HEK293 (cell line): ENCODE measurements at regions not wholly inside any gene's neighbourhood (a gene's known extent, or its start where the extent isn't known, plus 50 kb on each side); places are given as distances from the start of the nearest gene placed in this dataset.

ENCODE experiments used
- BCL11A ChIP-seq: fragments of 450-650 bp; formaldehyde crosslinking; IDR thresholded peaks from 2 replicates; pipeline ENCODE4 v1.5.1; 2016; ENCODE audit warnings: low read depth, missing biosample characterization, missing genetic modification characterization
- BCL11B ChIP-seq: fragments of 450-650 bp; formaldehyde crosslinking; IDR thresholded peaks from 2 replicates; pipeline ENCODE4 v1.5.1; 2016; ENCODE audit warnings: low read depth, missing biosample characterization, missing genetic modification characterization
- EGR2 ChIP-seq: fragments of 450-650 bp; formaldehyde crosslinking; IDR thresholded peaks from 2 replicates; pipeline ENCODE4 v1.5.1; 2016; ENCODE audit warnings: low read depth, missing biosample characterization, missing genetic modification characterization
- GLI2 ChIP-seq: fragments of 450-650 bp; formaldehyde crosslinking; IDR thresholded peaks from 2 replicates; pipeline ENCODE4; 2017; ENCODE audit warnings: missing biosample characterization, missing genetic modification characterization, low read depth, borderline replicate concordance
- GLI4 ChIP-seq: fragments of 450-650 bp; formaldehyde crosslinking; IDR thresholded peaks from 2 replicates; pipeline ENCODE4 v1.5.1; 2016; ENCODE audit warnings: missing biosample characterization, missing genetic modification characterization
- GLIS2 ChIP-seq: fragments of 450-650 bp; formaldehyde crosslinking; IDR thresholded peaks from 2 replicates; pipeline ENCODE4 v1.5.1; 2016; ENCODE audit warnings: missing biosample characterization, missing genetic modification characterization
- KLF8 ChIP-seq: fragments of 450-650 bp; formaldehyde crosslinking; IDR thresholded peaks from 2 replicates; pipeline ENCODE4 v1.5.1; 2016; ENCODE audit warnings: missing biosample characterization, missing genetic modification characterization
- MEIS1 ChIP-seq: sonication (generic); formaldehyde crosslinking; IDR thresholded peaks from 2 replicates; pipeline ENCODE4 v1.8.1; 2022; ENCODE audit warnings: missing genetic modification reagents, mild to moderate bottlenecking, borderline replicate concordance
- MYNN ChIP-seq: fragments of 450-650 bp; formaldehyde crosslinking; IDR thresholded peaks from 2 replicates; pipeline ENCODE4 v1.5.1; 2016; ENCODE audit warnings: missing biosample characterization, missing genetic modification characterization, borderline replicate concordance
- PATZ1 ChIP-seq: fragments of 450-650 bp; formaldehyde crosslinking; IDR thresholded peaks from 2 replicates; pipeline ENCODE4 v1.5.1; 2016; ENCODE audit warnings: missing biosample characterization, missing genetic modification characterization
- PRDM2 ChIP-seq: fragments of 450-650 bp; formaldehyde crosslinking; IDR thresholded peaks from 2 replicates; pipeline ENCODE4 v1.5.1; 2016; ENCODE audit warnings: missing biosample characterization, missing genetic modification characterization, borderline replicate concordance
- TCF7L2 ChIP-seq: IDR thresholded peaks from 2 replicates; pipeline ENCODE4 v1.6.1; 2011; ENCODE audit warnings: low read depth, mild to moderate bottlenecking, inconsistent platforms, low read length, moderate library complexity, borderline replicate concordance
- YY1 ChIP-seq: fragments of 450-650 bp; formaldehyde crosslinking; IDR thresholded peaks from 2 replicates; pipeline ENCODE4 v1.5.1; 2018; ENCODE audit warnings: missing biosample characterization, missing genetic modification characterization
- ZBTB8A ChIP-seq: fragments of 450-650 bp; formaldehyde crosslinking; IDR thresholded peaks from 2 replicates; pipeline ENCODE4 v1.5.1; 2016; ENCODE audit warnings: missing biosample characterization, missing genetic modification characterization
- ZFP41 ChIP-seq: fragments of 450-650 bp; formaldehyde crosslinking; IDR thresholded peaks from 2 replicates; pipeline ENCODE4 v1.5.1; 2016; ENCODE audit warnings: missing biosample characterization, missing genetic modification characterization, borderline replicate concordance
- ZIC2 ChIP-seq: fragments of 450-650 bp; formaldehyde crosslinking; IDR thresholded peaks from 2 replicates; pipeline ENCODE4 v1.5.1; 2016; ENCODE audit warnings: missing biosample characterization, missing genetic modification characterization
- ZNF132 ChIP-seq: fragments of 450-650 bp; formaldehyde crosslinking; IDR thresholded peaks from 2 replicates; pipeline ENCODE4 v1.5.1; 2017; ENCODE audit warnings: missing biosample characterization, missing genetic modification characterization, borderline replicate concordance
- ZNF2 ChIP-seq: fragments of 450-650 bp; formaldehyde crosslinking; IDR thresholded peaks from 2 replicates; pipeline ENCODE4 v1.5.1; 2016; ENCODE audit warnings: missing biosample characterization, missing genetic modification characterization
- ZNF292 ChIP-seq: fragments of 450-650 bp; formaldehyde crosslinking; IDR thresholded peaks from 2 replicates; pipeline ENCODE4 v1.5.1; 2016; ENCODE audit warnings: low read depth, missing biosample characterization, missing genetic modification characterization, borderline replicate concordance
- ZNF302 ChIP-seq: fragments of 450-650 bp; formaldehyde crosslinking; IDR thresholded peaks from 2 replicates; pipeline ENCODE4 v1.5.1; 2016; ENCODE audit warnings: missing biosample characterization, missing genetic modification characterization, low read depth
- ZNF37A ChIP-seq: fragments of 450-650 bp; IDR thresholded peaks from 2 replicates; pipeline ENCODE4 v1.5.1; 2018; ENCODE audit warnings: missing biosample characterization, missing genetic modification characterization
- ZNF501 ChIP-seq: fragments of 450-650 bp; formaldehyde crosslinking; IDR thresholded peaks from 2 replicates; pipeline ENCODE4 v1.5.1; 2016; ENCODE audit warnings: missing biosample characterization, missing genetic modification characterization
- ZNF510 ChIP-seq: fragments of 450-650 bp; formaldehyde crosslinking; IDR thresholded peaks from 2 replicates; pipeline ENCODE4 v1.5.1; 2018; ENCODE audit warnings: mild to moderate bottlenecking, missing genetic modification characterization, missing biosample characterization; ENCODE audit not compliant: insufficient replicate concordance
- ZNF529 ChIP-seq: fragments of 450-650 bp; formaldehyde crosslinking; IDR thresholded peaks from 2 replicates; pipeline ENCODE4 v1.5.1; 2017; ENCODE audit warnings: missing genetic modification characterization, missing biosample characterization; ENCODE audit not compliant: insufficient replicate concordance
- ZNF660 ChIP-seq: fragments of 450-650 bp; IDR thresholded peaks from 2 replicates; pipeline ENCODE4 v1.5.1; 2018; ENCODE audit warnings: missing biosample characterization, mild to moderate bottlenecking, missing genetic modification characterization
- ZNF670 ChIP-seq: fragments of 450-650 bp; formaldehyde crosslinking; IDR thresholded peaks from 2 replicates; pipeline ENCODE4 v1.5.1; 2016; ENCODE audit warnings: missing biosample characterization, missing genetic modification characterization, low read depth
- TF ChIP-seq, protein P1 (sequence below): fragments of 450-650 bp; formaldehyde crosslinking; IDR thresholded peaks from 2 replicates; pipeline ENCODE4 v1.5.1; 2016; ENCODE audit warnings: missing biosample characterization, missing genetic modification characterization
- TF ChIP-seq, protein P2 (sequence below): fragments of 450-650 bp; formaldehyde crosslinking; conservative IDR thresholded peaks from 2 replicates; pipeline ENCODE4 v1.5.1; 2016; ENCODE audit warnings: low read depth, missing biosample characterization, missing genetic modification characterization

GRCh38 chr6:28657769-28658465, 132.2 kb downstream of the GPX5 start (continued):
- TF ChIP-seq, protein P1, sequence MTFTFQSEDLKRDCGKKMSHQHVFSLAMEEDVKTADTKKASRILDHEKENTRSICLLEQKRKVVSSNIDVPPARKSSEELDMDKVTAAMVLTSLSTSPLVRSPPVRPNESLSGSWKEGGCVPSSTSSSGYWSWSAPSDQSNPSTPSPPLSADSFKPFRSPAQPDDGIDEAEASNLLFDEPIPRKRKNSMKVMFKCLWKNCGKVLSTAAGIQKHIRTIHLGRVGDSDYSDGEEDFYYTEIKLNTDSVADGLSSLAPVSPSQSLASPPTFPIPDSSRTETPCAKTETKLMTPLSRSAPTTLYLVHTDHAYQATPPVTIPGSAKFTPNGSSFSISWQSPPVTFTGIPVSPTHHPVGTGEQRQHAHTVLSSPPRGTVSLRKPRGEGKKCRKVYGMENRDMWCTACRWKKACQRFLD = no peak
- peak; percentile 83 for TF ChIP-seq ZNF2
- TF ChIP-seq ZFP41 (tag by site-specific recombination) = no peak
- 0 out of 2 replicates have a peak, but pooled peaks have one; percentile 30 for TF ChIP-seq KLF8
- TF ChIP-seq ZNF292 (tag by site-specific recombination) = no peak
- TF ChIP-seq BCL11B (tag by site-specific recombination) = no peak
- TF ChIP-seq ZNF132 (tag by site-specific recombination) = no peak
- no peak for TF ChIP-seq GLI4
- TF ChIP-seq ZNF529 (tag by site-specific recombination) = no peak
- TF ChIP-seq GLI2 = no peak
- TF ChIP-seq ZNF302 = no peak
- no peak for TF ChIP-seq TCF7L2
- no peak for TF ChIP-seq MYNN (tag by site-specific recombination)
- TF ChIP-seq YY1 = peak; percentile 13
- no peak for TF ChIP-seq ZNF670 (tag by site-specific recombination)
- TF ChIP-seq, protein P2, sequence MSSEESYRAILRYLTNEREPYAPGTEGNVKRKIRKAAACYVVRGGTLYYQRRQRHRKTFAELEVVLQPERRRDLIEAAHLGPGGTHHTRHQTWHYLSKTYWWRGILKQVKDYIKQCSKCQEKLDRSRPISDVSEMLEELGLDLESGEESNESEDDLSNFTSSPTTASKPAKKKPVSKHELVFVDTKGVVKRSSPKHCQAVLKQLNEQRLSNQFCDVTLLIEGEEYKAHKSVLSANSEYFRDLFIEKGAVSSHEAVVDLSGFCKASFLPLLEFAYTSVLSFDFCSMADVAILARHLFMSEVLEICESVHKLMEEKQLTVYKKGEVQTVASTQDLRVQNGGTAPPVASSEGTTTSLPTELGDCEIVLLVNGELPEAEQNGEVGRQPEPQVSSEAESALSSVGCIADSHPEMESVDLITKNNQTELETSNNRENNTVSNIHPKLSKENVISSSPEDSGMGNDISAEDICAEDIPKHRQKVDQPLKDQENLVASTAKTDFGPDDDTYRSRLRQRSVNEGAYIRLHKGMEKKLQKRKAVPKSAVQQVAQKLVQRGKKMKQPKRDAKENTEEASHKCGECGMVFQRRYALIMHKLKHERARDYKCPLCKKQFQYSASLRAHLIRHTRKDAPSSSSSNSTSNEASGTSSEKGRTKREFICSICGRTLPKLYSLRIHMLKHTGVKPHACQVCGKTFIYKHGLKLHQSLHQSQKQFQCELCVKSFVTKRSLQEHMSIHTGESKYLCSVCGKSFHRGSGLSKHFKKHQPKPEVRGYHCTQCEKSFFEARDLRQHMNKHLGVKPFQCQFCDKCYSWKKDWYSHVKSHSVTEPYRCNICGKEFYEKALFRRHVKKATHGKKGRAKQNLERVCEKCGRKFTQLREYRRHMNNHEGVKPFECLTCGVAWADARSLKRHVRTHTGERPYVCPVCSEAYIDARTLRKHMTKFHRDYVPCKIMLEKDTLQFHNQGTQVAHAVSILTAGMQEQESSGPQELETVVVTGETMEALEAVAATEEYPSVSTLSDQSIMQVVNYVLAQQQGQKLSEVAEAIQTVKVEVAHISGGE (tag by site-specific recombination) = no peak
- TF ChIP-seq MEIS1 (CRISPR knock-in tag) = no peak
- peak; percentile 31 for TF ChIP-seq ZBTB8A (tag by site-specific recombination)
- TF ChIP-seq GLIS2 = no peak
- TF ChIP-seq ZNF660 (tag by site-specific recombination) = peak; percentile 71
- peak; percentile 50; the same call in 1 of the 2 replicates for TF ChIP-seq ZNF501 (tag by site-specific recombination)
- peak; percentile 67; the same call in 1 of the 2 replicates for TF ChIP-seq PATZ1 (tag by site-specific recombination)
- no peak for TF ChIP-seq PRDM2 (tag by site-specific recombination)
- TF ChIP-seq BCL11A (tag by site-specific recombination) = no peak
- no peak for TF ChIP-seq EGR2
- TF ChIP-seq ZNF37A (tag by site-specific recombination) = peak; percentile 35; the same call in 1 of the 2 replicates
- TF ChIP-seq ZIC2 (tag by site-specific recombination) = no peak
- TF ChIP-seq ZNF510 (tag by site-specific recombination) = peak; percentile 5
